Keratinocyte (primary cell): ENCODE measurements at regions not wholly inside any gene's neighbourhood (a gene's known extent, or its start where the extent isn't known, plus 50 kb on each side); places are given as distances from the start of the nearest gene placed in this dataset.

Source experiments
- CTCF ChIP-seq, 3 experiments: IDR thresholded peaks in 1 of 3; conservative IDR thresholded peaks in 1 of 3; optimal IDR thresholded peaks in 1 of 3; 2 replicates in 2 of 3; 3 replicates in 1 of 3; pipeline versions ENCODE3 to v1.5.1; 2011; ENCODE audit warnings: low read length in 3 of 3, mild to moderate bottlenecking in 3 of 3, moderate library complexity in 2 of 3, control low read depth in 1 of 3, inconsistent platforms in 1 of 3; ENCODE audit not compliant: insufficient read depth in 2 of 3; ENCODE audit errors: extremely low read depth in 1 of 3
- EZH2 ChIP-seq: IDR thresholded peaks from one replicate; pipeline ENCODE4 v1.6.1; 2012; ENCODE audit warnings: inconsistent platforms, mild to moderate bottlenecking, low read length, moderate library complexity

GRCh38 chr5:91851670-91852069 lies 468.6 kb upstream of the ARRDC3 start:
- TF ChIP-seq EZH2 (no peak), CTCF (optimal IDR thresholded peaks at IDR 0.05 in 1 of 3, IDR thresholded peaks at IDR 0.05 in 1 of 3, conservative IDR thresholded peaks at IDR 0.05 in 1 of 3; ENCODE audit: extremely low read depth in 1 of 3, insufficient read depth in 2 of 3, low read length in 3 of 3) (no peak)
